Ramos (cell line): ENCODE measurements at regions not wholly inside any gene's neighbourhood (a gene's known extent, or its start where the extent isn't known, plus 50 kb on each side); places are given as distances from the start of the nearest gene placed in this dataset.
"Not testable (repeated sequence)": the region's sequence is repeated elsewhere in the genome, so short reads cannot be mapped to it uniquely, and the experiment has no call there.

Experiments used
- in situ Hi-C: fragments of 300-500 bp; cut with MboI; formaldehyde crosslinking; loops from one replicate; pipeline ENCODE4 v1.14.3; 2022; ENCODE audit warnings: low sequenced_read_pairs; ENCODE audit not compliant: unreplicated experiment

GRCh38 chr12:131211340-131211938 is 257.7 kb downstream of the ADGRD1 start:
- in situ Hi-C loops: no loop called here

DNA sequence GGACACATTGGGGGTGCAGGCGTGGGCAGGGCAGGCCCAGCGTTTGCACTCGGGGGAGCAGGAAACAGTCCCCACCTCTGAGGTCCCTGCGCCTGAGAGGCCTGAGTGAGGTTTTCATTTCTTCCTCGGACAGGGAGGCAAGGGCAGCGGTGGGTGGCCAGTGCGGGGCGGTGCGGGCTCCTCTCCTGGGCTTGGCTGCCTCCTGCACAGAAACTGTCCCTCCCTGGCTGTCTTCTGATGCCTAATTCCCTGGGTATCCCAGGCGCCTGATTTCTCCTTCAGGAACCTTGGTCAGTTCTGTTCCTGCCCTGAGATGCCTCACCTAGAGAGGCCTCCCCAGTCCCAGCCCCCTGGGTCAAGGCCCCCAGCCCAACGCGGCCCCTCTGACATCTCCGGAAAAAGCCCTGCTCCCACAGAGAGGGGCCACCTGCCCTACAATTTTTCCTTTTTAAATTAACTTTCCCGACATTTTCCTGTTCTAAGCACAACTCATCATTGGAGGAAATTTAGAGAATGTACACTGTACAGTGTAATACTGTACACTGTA is 260.3 kb downstream of the ADGRD1 start:
- in situ Hi-C loops: no loop called here

DNA sequence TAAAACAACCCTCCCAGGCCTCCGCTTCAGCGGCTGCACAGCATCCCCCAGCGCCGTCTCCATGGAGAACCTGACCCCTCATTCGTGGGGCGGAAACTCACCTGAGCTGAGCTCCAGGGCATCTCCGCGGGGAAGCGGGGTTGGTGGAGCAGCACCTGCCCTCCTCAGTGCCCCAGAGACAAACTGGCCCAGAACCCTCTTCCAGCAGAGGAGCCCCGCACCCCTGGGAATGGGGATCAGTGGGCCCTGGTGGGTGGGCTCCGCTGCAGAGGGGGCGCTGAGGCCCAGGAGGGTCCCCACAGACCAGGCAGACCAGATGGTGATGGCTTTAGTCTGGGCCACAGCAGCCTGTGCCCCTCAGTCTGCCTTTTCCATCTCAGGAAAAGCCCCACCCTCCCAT is 261.2 kb downstream of the ADGRD1 start:
- in situ Hi-C loops: not testable (repeated sequence)

- in situ Hi-C loops: not testable (repeated sequence)
Measured at GRCh38 chr12:131216587-131216986, 262.9 kb downstream of the ADGRD1 start.

GRCh38 chr12:131217024-131217586 is 263.4 kb downstream of the ADGRD1 start:
- in situ Hi-C loops: no loop called here

- in situ Hi-C loops: no loop called here
Measured at GRCh38 chr12:131218026-131218922, 264.6 kb downstream of the ADGRD1 start.

GRCh38 chr12:131218923-131219669 is 265.4 kb downstream of the ADGRD1 start:
- in situ Hi-C loops: no loop called here

DNA sequence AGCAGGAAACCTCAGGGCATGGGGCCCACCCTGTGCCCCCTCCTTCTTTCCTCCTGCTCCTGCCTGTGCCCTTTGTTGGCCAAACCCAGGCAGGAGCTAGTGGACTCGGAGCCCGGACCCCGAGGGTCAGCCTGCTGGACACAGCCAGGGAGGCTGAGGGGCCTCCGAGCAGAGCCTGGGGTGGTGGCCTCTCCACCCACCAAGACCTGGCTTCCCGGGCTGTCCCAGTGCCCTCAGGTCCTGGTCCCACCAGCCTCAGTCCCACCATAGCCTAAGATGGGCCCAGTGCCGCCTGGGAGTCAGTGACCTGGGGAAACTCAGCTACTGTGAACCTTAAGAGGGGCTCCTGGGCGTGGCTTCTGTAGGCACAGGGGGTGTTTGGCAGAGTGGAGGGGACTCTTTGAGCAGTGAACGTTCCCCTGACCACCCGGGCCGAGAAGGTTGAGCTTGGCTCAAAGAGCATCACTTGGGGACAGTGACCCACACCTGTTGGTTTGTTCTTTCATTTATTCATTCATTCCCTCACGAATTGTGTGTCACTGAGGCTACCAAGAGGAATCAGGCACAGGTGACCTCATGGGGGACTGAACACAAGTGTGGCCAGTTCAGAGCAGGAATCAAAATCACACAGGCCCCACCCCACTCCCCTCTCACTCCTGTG is 266.1 kb downstream of the ADGRD1 start:
- in situ Hi-C loops: no loop called here

DNA sequence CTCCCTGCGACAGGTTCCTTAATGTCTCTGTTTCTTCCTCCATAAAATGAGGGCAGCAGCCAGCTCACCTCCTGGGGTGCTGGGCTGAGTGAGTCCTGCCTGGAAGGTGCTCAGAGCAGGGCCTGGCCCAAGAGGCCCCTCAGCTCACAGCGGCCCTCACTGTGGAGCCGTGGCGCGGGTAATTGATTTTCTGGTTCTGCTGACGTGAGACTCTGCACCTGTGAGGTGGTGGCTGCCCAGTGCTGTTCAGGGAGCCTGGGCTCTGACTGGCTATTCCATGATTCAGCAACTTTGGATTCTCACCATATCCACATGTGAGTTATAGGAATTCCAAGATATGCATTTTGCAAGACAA is 266.6 kb downstream of the ADGRD1 start:
- in situ Hi-C loops: no loop called here

DNA sequence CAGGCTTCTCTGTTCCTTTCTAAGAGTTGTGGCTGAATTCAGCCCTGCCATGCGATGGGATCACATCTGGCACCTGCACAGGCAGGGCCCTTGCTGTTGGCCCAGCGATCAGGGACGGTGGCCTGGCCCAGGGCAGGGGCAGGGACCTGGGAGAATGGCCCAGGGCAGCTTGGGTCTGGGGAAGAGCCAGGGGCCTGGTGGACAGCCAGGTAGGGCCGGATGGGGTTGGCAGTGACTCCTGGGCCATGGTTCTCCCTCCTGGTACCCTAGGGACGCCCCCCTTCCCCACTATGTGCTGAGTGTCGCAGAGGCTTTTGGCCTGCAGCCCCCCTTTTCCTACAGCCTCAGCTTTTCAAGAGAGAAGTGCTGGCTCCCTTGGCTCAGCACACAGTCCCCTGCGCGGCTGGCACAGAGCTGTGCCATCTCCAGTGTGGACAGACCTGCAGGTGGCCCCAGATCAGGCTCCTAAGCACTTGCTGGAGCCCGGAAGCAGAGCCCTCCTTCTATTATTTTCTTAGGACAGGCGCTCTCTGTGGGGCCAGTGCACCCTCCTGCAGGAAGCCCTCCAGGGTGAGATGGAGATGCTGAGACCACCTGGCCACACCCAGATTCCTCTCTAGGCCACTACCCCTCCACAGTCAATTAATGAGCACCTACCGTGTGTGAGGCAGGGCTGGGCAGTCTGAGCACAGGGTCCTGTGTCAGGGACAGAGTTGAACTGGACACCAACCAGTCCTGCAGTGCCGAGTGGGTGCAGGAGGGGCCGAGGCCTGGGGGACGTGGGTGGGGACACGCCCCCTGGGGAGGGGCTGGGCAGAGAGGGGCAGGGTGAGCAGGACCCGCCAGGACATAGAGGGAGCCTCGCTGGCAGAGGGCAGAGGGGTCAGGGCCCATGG is 267.6 kb downstream of the ADGRD1 start:
- in situ Hi-C loops: no loop called here

DNA sequence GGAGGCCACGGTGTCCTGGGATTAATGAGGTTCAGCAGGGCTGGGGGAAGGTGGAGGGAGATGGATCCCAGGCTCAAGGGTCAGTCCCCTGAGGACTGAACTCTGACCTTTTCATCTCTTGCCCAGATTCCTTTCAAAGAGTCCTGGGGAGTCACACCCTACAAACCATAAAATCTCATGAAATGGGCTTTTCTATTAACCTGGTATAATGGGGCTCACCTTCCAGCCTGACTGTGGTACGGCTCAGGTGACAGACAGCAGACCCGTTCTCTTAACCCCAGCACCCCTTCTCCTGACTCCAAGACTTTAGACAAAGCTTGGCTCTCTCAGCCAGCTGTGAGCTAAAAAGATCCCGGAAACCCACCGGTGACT is 268.2 kb downstream of the ADGRD1 start:
- in situ Hi-C loops: no loop called here

DNA sequence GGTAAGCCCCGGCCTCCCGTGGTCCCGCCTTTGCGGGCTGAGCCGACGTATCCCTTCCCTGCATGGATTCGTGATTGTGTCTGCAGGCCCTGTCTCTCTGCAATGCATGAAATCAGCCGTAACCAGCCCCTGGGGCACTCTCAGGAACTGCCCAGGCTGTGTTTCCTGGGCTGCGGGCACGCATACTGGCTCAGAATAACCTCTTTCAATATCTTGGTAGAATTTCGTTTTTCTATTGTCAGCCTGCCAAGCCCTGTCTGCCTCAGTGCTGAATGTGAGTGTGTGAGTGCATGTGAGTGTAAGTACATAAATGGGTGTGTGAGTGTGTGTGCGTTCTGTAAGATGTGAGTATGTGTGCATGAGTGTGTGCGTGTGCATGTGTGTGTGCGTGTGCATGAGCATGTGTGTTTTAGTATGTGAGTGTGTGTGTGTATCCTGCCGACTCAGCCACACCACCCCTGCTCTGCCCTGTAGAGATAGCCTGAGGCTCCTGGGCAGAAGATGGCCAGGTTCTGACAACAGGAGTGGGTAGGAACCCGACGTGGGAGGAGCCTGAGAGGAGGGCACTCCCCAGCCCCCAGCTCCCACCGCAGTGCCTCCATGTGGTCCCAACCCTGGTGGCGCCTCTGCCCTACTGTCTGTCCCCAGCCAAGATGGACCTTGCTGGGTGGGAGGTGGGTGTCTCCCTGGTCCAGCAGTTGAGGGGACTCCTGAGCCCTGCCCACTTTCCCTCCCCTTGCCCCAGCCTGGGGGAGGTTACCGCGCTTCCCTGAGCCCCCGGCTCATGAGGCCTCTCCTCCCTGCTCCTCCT is 268.8 kb downstream of the ADGRD1 start:
- in situ Hi-C loops: no loop called here

DNA sequence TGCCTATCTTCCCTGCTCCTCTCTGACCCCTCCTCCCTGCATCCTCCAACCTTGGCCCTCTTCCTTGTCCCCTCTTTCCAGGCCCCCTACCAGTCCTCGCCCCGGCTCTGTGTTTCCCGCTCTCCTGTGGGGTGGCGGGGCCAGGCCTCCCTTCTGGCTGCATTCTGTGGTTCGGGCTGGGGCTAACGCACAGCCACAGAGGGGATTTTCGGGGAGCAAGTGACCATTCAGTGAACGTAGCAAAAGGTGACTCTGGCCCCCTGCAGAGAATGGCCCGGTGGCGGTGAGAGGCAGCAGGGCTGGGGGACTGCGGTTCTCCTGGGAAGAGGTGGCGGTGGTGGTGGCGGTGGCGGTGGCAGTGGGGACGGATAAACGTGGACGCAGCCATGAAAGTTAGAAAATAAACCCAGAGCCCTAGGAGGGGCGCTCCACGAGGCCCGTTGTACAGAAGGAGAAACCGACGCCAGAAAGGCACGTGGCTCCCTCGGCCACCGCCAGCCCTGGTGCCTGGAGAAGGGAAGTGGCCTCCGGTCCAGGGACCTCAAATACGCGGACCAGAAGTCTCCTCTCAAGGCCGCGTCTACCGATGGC is 269.6 kb downstream of the ADGRD1 start:
- in situ Hi-C loops: no loop called here

- in situ Hi-C loops: no loop called here
Measured at GRCh38 chr12:131223791-131224225, 270.1 kb downstream of the ADGRD1 start.

DNA sequence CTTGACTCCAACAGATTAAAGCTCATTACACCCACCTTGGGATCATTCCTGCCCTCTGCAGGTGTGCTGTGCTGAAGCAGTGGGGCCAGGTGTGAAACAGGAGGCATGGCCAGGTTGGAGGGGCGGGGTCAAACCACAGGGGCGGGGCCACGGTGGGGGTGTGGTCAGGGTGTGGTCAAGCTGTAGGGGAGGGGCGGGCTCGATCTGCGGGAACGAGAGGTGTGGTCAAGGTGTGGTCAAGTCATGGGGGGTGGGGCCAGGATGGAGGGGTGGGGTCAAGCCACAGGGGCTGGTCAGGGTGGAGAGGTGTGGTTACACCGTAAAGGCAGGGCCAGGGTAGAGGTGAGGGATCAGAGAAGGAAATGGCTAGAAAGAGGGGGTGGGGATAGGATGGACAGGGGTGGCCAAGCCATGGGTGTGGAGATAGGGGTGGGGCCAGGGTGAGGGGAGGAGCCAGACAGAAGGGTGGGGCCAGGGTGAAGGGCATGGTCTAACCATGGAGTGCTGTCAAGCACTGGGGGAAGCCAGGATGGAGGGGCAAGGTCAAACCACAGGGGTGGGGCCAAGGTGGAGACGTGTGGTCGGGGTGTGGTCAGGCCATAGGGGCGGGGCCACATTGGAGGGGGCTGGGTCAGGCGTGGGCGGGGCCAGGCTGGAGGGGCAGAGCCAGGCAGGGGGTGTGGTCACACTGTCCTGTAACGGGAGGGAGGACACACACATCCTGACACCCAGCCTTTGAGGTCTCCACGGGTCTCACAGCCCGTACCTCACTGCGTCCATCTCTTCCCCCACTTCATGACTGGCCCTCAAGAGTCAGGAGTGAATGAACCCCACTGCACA is 270.7 kb downstream of the ADGRD1 start:
- in situ Hi-C loops: not testable (repeated sequence)

- in situ Hi-C loops: not testable (repeated sequence)
Measured at GRCh38 chr12:131225066-131225380, 271.3 kb downstream of the ADGRD1 start.
